Glomerular endothelial cell (primary cell): ENCODE measurements at regions not wholly inside any gene's neighbourhood (a gene's known extent, or its start where the extent isn't known, plus 50 kb on each side); places are given as distances from the start of the nearest gene placed in this dataset.
"Not testable (repeated sequence)": the region's sequence is repeated elsewhere in the genome, so short reads cannot be mapped to it uniquely, and the experiment has no call there.

Source experiments
- DNase-seq: peaks from one replicate; pipeline ENCODE4 v3.0.0-alpha.2; 2011; ENCODE audit warnings: low read depth, low spot score; ENCODE audit errors: extremely low read depth

- no peak for DNase-seq
These were observed 699.0 kb upstream of the LUZP2 start for GRCh38 chr11:23797624-23798419.

GRCh38 chr11:23834306-23834705 is 662.5 kb upstream of the LUZP2 start:
- not testable (repeated sequence) for DNase-seq

- DNase-seq = no peak
These were observed 659.9 kb upstream of the LUZP2 start for GRCh38 chr11:23836981-23837380.

GRCh38 chr11:23840872-23841271 is 656.0 kb upstream of the LUZP2 start:
- no peak for DNase-seq

GRCh38 chr11:23846902-23847422 is 649.9 kb upstream of the LUZP2 start:
- DNase-seq = no peak

GRCh38 chr11:23851216-23851615 is 645.6 kb upstream of the LUZP2 start:
- no peak for DNase-seq

GRCh38 chr11:23856654-23857053 is 640.2 kb upstream of the LUZP2 start:
- no peak for DNase-seq

GRCh38 chr11:23859087-23859486 is 637.8 kb upstream of the LUZP2 start:
- DNase-seq = no peak

- no peak for DNase-seq
These were observed 635.2 kb upstream of the LUZP2 start for GRCh38 chr11:23861615-23862014.

- DNase-seq = no peak
These were observed 631.4 kb upstream of the LUZP2 start for GRCh38 chr11:23865341-23865975.

GRCh38 chr11:23866641-23867040 is 630.2 kb upstream of the LUZP2 start:
- no peak for DNase-seq

GRCh38 chr11:23869671-23870070 is 627.2 kb upstream of the LUZP2 start:
- DNase-seq = no peak

- DNase-seq = no peak
These were observed 623.4 kb upstream of the LUZP2 start for GRCh38 chr11:23873406-23873805.

GRCh38 chr11:23875176-23875850 is 621.5 kb upstream of the LUZP2 start:
- no peak for DNase-seq

- DNase-seq = not testable (repeated sequence)
These were observed 613.3 kb upstream of the LUZP2 start for GRCh38 chr11:23883426-23884048.

GRCh38 chr11:23884341-23884740 is 612.5 kb upstream of the LUZP2 start:
- no peak for DNase-seq

GRCh38 chr11:23885801-23886200 is 611.1 kb upstream of the LUZP2 start:
- no peak for DNase-seq

GRCh38 chr11:23887122-23887521 is 609.7 kb upstream of the LUZP2 start:
- not testable (repeated sequence) for DNase-seq

GRCh38 chr11:23893126-23893525 is 603.7 kb upstream of the LUZP2 start:
- DNase-seq = no peak

- DNase-seq = no peak
These were observed 599.2 kb upstream of the LUZP2 start for GRCh38 chr11:23897453-23898286.
